ENCODE measurements at regions not wholly inside any gene's neighbourhood (a gene's known extent, or its start where the extent isn't known, plus 50 kb on each side); places are given as distances from the start of the nearest gene placed in this dataset.
A peak's percentile ranks its signal among the peaks of the same experiment; 100 is the strongest.

DNA sequence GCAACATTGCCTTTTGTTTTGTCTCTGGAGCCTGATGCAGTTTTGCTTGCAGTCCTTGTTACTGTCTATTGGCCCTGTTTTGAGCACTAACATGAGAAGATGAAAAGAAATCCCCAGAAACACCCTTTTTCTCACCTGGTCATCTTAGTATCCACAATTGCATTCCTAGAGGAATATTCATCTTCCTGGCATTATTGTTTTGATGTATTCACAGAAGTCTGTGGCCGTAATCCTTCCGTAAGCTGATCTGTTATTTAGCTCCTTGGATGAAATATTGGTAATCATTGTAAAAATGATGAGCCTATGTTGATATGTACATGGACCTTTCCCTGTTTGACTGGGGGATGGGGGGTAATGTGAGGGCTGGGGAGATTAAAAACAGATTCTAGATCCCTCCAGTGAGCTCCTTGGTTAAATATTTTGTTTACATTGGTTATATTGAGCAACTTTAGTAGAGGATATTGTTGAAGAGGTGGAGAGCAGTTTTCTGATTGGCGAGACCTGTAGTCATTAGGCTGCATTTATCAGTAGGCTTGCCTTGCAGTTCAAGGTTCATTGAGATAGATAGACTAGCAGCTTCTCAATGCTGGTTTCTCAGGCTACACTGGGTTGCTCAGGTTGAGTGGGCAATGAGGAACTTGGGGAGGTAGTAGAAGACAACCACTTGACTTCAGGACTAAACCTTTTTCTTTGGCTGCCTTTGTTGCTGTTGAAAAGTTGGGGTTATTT, 117.5 kb downstream of the MACIR start:
- H3K27me3 ChIP-seq (ENCODE audit: control insufficient read depth, insufficient read depth, low read length), result no peaks in the 10 kb centered on the region
- no peak overlapping the region for H3K4me3 ChIP-seq (ENCODE audit: low read depth, low read length)
- H3K9me3 ChIP-seq (ENCODE audit: control insufficient read depth, insufficient read depth, low read length), result no peaks in the 10 kb centered on the region
- no peak for DNase-seq (ENCODE audit: low read depth, low spot score)
- ChIA-PET CTCF (interaction anchor here (2.1 kb wide), 1 partner anchor 151 kb away, joined by 5 read pairs; no protein-coding TSS in a partner anchor), POLR2A (no interaction called here)
- TF ChIP-seq, protein P1, sequence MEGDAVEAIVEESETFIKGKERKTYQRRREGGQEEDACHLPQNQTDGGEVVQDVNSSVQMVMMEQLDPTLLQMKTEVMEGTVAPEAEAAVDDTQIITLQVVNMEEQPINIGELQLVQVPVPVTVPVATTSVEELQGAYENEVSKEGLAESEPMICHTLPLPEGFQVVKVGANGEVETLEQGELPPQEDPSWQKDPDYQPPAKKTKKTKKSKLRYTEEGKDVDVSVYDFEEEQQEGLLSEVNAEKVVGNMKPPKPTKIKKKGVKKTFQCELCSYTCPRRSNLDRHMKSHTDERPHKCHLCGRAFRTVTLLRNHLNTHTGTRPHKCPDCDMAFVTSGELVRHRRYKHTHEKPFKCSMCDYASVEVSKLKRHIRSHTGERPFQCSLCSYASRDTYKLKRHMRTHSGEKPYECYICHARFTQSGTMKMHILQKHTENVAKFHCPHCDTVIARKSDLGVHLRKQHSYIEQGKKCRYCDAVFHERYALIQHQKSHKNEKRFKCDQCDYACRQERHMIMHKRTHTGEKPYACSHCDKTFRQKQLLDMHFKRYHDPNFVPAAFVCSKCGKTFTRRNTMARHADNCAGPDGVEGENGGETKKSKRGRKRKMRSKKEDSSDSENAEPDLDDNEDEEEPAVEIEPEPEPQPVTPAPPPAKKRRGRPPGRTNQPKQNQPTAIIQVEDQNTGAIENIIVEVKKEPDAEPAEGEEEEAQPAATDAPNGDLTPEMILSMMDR (IDR thresholded peaks at IDR 0.05; ENCODE audit: low read depth, low read length), result no peak
- H3K27ac ChIP-seq (ENCODE audit: low read depth, low read length), result no peak overlapping the region

DNA sequence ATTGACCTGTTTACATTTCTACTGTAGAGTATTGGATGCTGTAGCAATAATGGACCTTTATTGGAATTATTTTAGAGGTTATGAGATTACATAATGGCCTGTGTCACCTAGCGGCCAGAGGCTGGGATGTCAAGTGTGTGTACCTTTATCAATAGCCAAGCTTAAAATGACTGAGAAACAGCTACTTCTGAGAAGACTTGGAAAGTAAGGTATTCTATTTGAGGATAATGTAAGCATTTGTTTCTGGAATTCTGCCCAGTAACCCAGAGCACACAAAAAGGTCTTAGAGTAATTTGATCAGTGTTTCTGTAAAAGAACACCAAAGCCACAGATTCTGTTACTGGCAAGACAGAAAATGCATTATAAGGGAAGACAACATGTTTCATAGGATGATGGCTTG, 116.8 kb downstream of the MACIR start:
- Histone ChIP-seq H3K9me3 (ENCODE audit: control insufficient read depth, insufficient read depth, low read length) (no peaks in the 10 kb centered on the region), H3K27ac (ENCODE audit: low read depth, low read length) (no peak overlapping the region), H3K27me3 (ENCODE audit: control insufficient read depth, insufficient read depth, low read length) (no peaks in the 10 kb centered on the region), H3K4me3 (ENCODE audit: low read depth, low read length) (no peak overlapping the region)
- ChIA-PET POLR2A (no interaction called here), CTCF (interaction anchor here (0.7 to 2.1 kb wide), 2 partner anchors 17 to 151 kb away, joined by 3 to 5 read pairs; no protein-coding TSS in a partner anchor)
- peak; percentile 81 for DNase-seq (ENCODE audit: low read depth, low spot score)
- TF ChIP-seq, protein P1 (IDR thresholded peaks at IDR 0.05; ENCODE audit: low read depth, low read length), result peak; percentile 19; the same call in 1 of the 2 replicates

DNA sequence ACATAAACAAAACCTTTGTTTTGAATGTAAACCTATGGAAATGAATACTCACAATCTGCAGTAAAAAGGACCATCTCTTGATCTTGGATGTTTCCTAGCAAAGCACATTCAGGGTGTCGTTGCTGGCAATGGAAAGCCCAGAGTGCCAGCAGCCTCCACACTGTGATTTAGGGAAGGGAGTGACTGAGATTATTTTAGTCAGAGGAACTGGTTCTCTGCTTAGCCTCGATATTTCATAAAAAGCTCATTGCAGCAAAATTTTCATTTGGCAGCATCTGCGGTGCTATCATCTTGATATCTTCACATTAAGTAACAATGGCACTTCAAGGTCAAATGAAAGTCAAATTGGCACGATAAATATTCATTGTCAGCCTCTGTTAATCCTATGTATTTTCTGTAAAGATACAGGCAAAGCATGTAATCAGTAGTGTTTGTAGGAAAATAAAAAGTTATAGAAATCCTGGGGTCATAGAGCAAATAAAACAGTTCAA, 116.0 kb downstream of the MACIR start:
- no peak overlapping the region for H3K4me3 ChIP-seq (ENCODE audit: low read depth, low read length)
- H3K9me3 ChIP-seq (ENCODE audit: control insufficient read depth, insufficient read depth, low read length), result no peaks in the 10 kb centered on the region
- no peaks in the 10 kb centered on the region for H3K27me3 ChIP-seq (ENCODE audit: control insufficient read depth, insufficient read depth, low read length)
- ChIA-PET POLR2A (interaction anchor here (0.7 kb wide), 1 partner anchor 156 kb away, joined by 5 read pairs; no protein-coding TSS in a partner anchor), CTCF (interaction anchor here (0.7 to 2.1 kb wide), 3 partner anchors 32 to 150 kb away, joined by 5 read pairs; no protein-coding TSS in a partner anchor)
- no peak overlapping the region for H3K27ac ChIP-seq (ENCODE audit: low read depth, low read length)
- TF ChIP-seq, protein P1 (IDR thresholded peaks at IDR 0.05; ENCODE audit: low read depth, low read length), result no peak
- no peak for DNase-seq (ENCODE audit: low read depth, low spot score)

DNA sequence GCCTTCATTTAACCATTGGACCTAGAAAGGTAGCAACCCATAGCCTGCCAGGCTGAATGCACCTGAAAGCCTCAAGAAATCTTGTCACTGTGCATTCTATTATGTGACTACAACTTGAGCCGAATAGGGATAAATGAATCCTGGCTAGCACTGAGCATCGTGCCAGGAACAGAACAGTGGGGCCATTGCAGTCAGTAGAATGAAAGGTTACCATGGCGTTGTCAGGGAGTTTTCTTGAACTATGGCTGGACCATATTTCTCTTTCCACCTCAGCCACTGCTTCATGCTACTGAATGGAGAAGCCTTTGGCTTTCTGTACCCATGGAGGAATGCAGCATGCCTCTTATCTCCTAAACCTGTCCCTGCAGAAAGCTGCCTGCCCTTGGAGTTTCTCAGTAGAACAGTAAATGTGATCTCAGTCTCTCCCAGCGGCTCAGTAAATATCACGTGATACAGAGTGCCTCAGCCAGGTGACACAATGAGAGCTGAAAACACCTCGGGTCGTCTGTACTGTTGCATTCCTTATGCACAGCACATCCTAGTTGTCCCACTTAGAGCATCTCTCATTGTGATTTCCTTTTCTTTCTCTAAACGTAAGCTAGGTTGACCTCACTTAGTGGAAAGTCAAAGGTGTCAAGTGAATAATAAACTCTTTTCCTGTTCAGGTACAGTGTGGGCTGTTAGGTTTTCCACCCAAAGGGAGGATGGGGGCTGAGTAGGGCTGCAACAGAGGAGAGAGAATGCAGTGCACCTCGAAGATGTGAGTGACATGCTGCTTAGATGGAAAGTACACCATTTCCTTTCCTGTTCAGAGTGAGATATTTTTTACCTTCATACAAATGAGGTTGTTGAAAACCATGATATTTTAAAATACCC, 115.3 kb downstream of the MACIR start:
- TF ChIP-seq, protein P1 (IDR thresholded peaks at IDR 0.05; ENCODE audit: low read depth, low read length), result no peak
- Histone ChIP-seq H3K9me3 (ENCODE audit: control insufficient read depth, insufficient read depth, low read length) (no peaks in the 10 kb centered on the region), H3K27me3 (ENCODE audit: control insufficient read depth, insufficient read depth, low read length) (no peaks in the 10 kb centered on the region), H3K4me3 (ENCODE audit: low read depth, low read length) (no peak overlapping the region), H3K27ac (ENCODE audit: low read depth, low read length) (no peak overlapping the region)
- CTCF ChIA-PET, result interaction anchor here (0.6 kb wide), 1 partner anchor 1889 kb away, joined by 4 read pairs; no protein-coding TSS in a partner anchor
- POLR2A ChIA-PET, result no interaction called here
- no peak for DNase-seq (ENCODE audit: low read depth, low spot score)

Measured in AG04450 (cell line).